GM10266 (cell line): ENCODE measurements at regions not wholly inside any gene's neighbourhood (a gene's known extent, or its start where the extent isn't known, plus 50 kb on each side); places are given as distances from the start of the nearest gene placed in this dataset.

Experiments used
- DNase-seq: peaks from one replicate; pipeline ENCODE4 v3.0.0; 2012; ENCODE audit errors: extremely low spot score
- TF ChIP-seq, protein P1 (sequence below): IDR thresholded peaks from 2 replicates; pipeline ENCODE4 v1.5.1; 2012; ENCODE audit warnings: mild to moderate bottlenecking, low read depth; ENCODE audit not compliant: control insufficient read depth, insufficient read depth; ENCODE audit errors: missing control alignments

DNA sequence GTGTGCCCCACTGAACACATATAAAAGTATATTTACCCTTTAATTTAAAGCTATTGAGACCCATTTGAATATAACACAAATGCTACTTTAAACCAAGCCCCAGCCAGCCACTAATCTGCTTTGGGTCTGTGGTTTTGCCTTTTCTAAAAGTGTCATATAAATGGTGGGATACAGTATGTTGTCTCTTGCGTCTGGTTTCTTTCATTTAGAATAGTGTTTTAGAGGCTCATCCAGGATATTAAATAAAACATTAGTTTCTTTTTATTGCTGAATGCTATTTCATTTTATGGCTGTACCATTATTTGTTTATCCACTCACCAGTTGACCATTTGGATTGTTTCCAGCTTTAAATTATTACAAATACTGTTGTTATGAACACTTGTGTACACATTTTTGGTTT lies 290.5 kb upstream of the SORL1-AS1 start:
- DNase-seq, result no peak
- TF ChIP-seq, protein P1, sequence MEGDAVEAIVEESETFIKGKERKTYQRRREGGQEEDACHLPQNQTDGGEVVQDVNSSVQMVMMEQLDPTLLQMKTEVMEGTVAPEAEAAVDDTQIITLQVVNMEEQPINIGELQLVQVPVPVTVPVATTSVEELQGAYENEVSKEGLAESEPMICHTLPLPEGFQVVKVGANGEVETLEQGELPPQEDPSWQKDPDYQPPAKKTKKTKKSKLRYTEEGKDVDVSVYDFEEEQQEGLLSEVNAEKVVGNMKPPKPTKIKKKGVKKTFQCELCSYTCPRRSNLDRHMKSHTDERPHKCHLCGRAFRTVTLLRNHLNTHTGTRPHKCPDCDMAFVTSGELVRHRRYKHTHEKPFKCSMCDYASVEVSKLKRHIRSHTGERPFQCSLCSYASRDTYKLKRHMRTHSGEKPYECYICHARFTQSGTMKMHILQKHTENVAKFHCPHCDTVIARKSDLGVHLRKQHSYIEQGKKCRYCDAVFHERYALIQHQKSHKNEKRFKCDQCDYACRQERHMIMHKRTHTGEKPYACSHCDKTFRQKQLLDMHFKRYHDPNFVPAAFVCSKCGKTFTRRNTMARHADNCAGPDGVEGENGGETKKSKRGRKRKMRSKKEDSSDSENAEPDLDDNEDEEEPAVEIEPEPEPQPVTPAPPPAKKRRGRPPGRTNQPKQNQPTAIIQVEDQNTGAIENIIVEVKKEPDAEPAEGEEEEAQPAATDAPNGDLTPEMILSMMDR, result no peak

DNA sequence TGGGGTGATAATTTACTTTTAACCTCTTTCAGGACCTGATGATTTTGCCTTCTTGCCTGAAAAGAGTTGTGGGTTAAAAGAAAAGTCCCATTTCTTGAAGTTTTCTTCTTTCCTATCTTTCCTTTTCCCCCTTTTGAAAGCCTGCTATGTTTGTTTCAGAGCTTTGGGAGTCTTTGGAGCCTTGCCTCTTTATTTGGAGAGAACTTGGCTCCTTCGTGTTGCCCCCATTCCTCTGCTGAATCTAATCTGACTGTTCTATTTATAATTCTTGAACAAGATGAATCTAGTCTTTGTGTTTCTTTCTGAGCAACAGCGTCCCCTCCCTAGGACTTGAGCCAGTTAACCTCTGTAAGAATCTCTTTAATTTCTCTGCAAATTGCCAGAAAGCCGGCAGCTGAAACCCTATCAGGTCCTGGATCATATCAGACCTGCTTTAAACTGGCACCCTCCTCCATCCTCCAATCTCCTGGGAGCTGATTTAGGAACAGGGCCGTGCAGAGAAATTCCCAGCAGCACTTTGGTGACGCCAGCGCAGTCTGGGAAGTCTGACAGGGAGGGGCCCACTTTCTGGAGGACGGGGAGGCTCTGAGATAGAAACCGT lies 289.1 kb upstream of the SORL1-AS1 start:
- no peak for DNase-seq
- TF ChIP-seq, protein P1, result no peak

DNA sequence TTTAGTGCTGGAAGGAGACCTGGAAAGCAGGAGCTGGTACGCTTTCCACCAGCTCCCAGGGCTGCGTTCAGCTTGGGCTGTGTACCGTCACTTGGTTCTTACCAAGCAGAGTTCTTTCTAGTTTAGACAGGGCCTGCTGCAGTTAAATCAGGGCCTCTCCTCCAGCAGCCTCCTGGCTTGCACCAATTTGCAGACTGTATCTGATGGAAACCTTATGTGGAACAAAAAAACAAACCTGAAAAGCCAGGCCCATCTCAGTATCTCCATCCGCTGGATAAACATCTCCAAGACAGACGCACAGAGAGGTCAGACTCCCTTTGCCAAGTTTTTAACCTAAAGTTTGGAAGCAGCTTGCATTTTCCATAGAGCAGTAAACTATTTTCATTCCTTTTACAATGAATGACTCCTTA lies 288.6 kb upstream of the SORL1-AS1 start:
- TF ChIP-seq, protein P1, result no peak
- DNase-seq, result no peak

DNA sequence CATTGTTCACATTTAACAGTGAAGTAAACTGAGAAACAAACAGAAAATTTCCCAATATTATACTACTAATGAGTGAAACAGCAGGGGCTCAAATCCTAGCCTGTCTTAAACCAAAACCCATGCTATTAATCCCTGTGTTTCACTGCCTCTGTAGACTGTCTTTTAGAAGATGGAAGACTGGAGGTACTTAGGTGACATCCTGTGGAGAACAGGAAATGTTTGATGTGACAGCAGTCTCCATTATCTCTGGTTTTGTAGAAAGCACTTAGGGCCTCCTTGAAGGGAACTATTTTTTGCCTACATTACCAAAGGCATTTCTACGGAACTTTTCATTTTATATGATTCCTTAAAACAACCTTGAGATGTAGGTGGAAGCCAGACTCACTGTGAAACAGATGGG lies 288.1 kb upstream of the SORL1-AS1 start:
- no peak for DNase-seq
- TF ChIP-seq, protein P1, result no peak

DNA sequence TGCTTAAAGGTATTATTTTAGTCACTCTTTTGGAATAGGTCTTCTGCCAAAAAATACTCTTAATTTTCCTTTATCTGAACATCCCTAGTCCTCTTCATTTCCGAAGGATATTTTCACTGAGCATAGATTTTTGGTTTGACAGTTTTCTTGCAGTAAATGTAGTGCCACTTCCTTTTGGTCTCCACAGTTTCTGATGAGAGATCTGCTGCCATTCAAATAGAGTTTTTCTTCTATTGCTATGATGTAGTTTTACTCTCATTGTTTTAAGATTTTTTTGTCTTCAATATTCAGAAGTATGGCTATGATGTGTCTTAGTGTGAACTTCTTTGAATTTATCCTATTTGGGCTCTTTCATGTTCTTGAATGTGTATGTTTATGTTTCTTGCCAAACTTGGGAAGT lies 281.1 kb upstream of the SORL1-AS1 start:
- DNase-seq, result no peak
- TF ChIP-seq, protein P1, result no peak

DNA sequence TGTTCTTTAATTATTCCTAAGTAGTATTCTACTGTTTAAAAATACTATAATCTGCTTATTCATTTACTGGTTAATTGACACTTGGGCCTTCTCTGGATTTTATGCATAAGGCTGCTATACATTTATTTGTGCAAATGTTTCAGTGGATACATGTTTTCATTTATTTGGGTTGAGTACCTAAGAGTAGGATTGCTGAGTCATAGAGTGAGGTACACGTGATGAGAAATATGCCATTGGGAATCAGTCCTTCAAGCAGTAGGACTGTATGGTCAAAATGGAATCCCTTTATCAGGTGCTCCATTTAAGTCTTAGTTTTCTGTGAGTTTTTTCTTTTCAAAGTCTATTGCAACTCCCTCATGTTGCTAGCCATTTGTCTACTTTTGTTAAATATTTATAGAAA lies 275.2 kb upstream of the SORL1-AS1 start:
- DNase-seq, result no peak
- TF ChIP-seq, protein P1, result no peak

DNA sequence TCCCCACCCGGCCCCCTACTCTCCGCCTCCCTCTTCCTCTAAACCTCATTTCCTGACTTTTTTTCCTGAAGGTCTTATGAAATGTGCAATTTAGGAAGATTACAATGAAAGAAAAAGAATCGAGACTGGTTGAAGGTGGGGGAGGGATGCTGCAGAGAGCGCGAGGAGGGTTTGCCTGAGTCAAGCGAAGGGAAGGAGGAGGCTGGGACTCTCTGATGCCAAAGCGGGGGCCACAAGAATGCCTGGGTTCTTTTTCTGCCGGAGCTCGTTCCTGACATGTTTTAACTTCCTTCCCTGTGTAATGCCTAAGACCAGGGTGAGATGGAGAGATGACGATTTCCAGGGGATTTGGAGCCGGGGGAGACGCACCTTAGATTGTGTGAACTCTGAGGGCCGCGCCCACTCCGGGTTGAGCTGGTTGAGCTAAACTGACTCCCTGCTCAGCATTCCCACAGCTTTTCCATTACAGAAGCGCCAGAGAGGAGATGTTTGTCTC lies 270.5 kb upstream of the SORL1-AS1 start:
- TF ChIP-seq, protein P1, result no peak
- no peak for DNase-seq
